ENCODE measurements at regions not wholly inside any gene's neighbourhood (a gene's known extent, or its start where the extent isn't known, plus 50 kb on each side); places are given as distances from the start of the nearest gene placed in this dataset.

GRCh38 chr3:106610362-106610959 lies 741.6 kb upstream of the CBLB start:
- no peak for DNase-seq (ENCODE audit: low read depth in 2 of 2)

- no peak for DNase-seq (ENCODE audit: low read depth in 2 of 2)
Measured at GRCh38 chr3:106611116-106611515, 742.3 kb upstream of the CBLB start.

- no peak for DNase-seq (ENCODE audit: low read depth in 2 of 2)
Measured at GRCh38 chr3:106611841-106612240, 743.0 kb upstream of the CBLB start.

GRCh38 chr3:106616556-106616955 lies 747.7 kb upstream of the CBLB start:
- no peak for DNase-seq (ENCODE audit: low read depth in 2 of 2)

GRCh38 chr3:106617276-106617675 lies 748.5 kb upstream of the CBLB start:
- no peak for DNase-seq (ENCODE audit: low read depth in 2 of 2)

- DNase-seq (ENCODE audit: low read depth in 2 of 2): no peak
Measured at GRCh38 chr3:106620646-106621045, 751.8 kb upstream of the CBLB start.

- DNase-seq (ENCODE audit: low read depth in 2 of 2): no peak
Measured at GRCh38 chr3:106624154-106624553, 753.1 kb upstream of the CCDC54 start.

GRCh38 chr3:106628407-106628806 lies 748.8 kb upstream of the CCDC54 start:
- no peak for DNase-seq (ENCODE audit: low read depth in 2 of 2)

GRCh38 chr3:106629215-106629832 lies 747.9 kb upstream of the CCDC54 start:
- no peak for DNase-seq (ENCODE audit: low read depth in 2 of 2)

- DNase-seq (ENCODE audit: low read depth in 2 of 2): no peak
Measured at GRCh38 chr3:106631373-106632108, 745.7 kb upstream of the CCDC54 start.

GRCh38 chr3:106635271-106635670 lies 742.0 kb upstream of the CCDC54 start:
- no peak for DNase-seq (ENCODE audit: low read depth in 2 of 2)

GRCh38 chr3:106635826-106636225 lies 741.4 kb upstream of the CCDC54 start:
- DNase-seq (ENCODE audit: low read depth in 2 of 2): no peak

- DNase-seq (ENCODE audit: low read depth in 2 of 2): no peak
Measured at GRCh38 chr3:106640353-106640752, 736.9 kb upstream of the CCDC54 start.

GRCh38 chr3:106642161-106642560 lies 735.1 kb upstream of the CCDC54 start:
- no peak for DNase-seq (ENCODE audit: low read depth in 2 of 2)

GRCh38 chr3:106643684-106644161 lies 733.5 kb upstream of the CCDC54 start:
- DNase-seq (ENCODE audit: low read depth in 2 of 2): no peak

GRCh38 chr3:106673926-106674569 lies 703.2 kb upstream of the CCDC54 start:
- DNase-seq (ENCODE audit: low read depth in 2 of 2): no peak

- DNase-seq (ENCODE audit: low read depth in 2 of 2): no peak
Measured at GRCh38 chr3:106675451-106675850, 701.8 kb upstream of the CCDC54 start.

GRCh38 chr3:106678657-106679390 lies 698.4 kb upstream of the CCDC54 start:
- no peak for DNase-seq (ENCODE audit: low read depth in 2 of 2)

GRCh38 chr3:106683953-106684620 lies 693.2 kb upstream of the CCDC54 start:
- DNase-seq (ENCODE audit: low read depth in 2 of 2): no peak

GRCh38 chr3:106685745-106686144 lies 691.5 kb upstream of the CCDC54 start:
- DNase-seq (ENCODE audit: low read depth in 2 of 2): no peak

GRCh38 chr3:106687905-106688304 lies 689.3 kb upstream of the CCDC54 start:
- no peak for DNase-seq (ENCODE audit: low read depth in 2 of 2)
